Stimulated activated CD4-positive, alpha-beta T cell treated with anti-CD3 and anti-CD28 coated beads, Interleukin-12 subunit alpha, Interleukin-12 subunit beta, amount 100 ng/mL, for 48 hours (primary cell): ENCODE measurements at regions not wholly inside any gene's neighbourhood (a gene's known extent, or its start where the extent isn't known, plus 50 kb on each side); places are given as distances from the start of the nearest gene placed in this dataset.
A peak's percentile ranks its signal among the peaks of the same experiment; 100 is the strongest.
"Not testable (repeated sequence)": the region's sequence is repeated elsewhere in the genome, so short reads cannot be mapped to it uniquely, and the experiment has no call there.

Experiments used
- DNase-seq, 3 donors: peaks; one replicate each; pipeline ENCODE4 v3.0.0-alpha.2; 2020; ENCODE audit warnings: low read depth in 2 of 3, low spot score in 1 of 3

DNA sequence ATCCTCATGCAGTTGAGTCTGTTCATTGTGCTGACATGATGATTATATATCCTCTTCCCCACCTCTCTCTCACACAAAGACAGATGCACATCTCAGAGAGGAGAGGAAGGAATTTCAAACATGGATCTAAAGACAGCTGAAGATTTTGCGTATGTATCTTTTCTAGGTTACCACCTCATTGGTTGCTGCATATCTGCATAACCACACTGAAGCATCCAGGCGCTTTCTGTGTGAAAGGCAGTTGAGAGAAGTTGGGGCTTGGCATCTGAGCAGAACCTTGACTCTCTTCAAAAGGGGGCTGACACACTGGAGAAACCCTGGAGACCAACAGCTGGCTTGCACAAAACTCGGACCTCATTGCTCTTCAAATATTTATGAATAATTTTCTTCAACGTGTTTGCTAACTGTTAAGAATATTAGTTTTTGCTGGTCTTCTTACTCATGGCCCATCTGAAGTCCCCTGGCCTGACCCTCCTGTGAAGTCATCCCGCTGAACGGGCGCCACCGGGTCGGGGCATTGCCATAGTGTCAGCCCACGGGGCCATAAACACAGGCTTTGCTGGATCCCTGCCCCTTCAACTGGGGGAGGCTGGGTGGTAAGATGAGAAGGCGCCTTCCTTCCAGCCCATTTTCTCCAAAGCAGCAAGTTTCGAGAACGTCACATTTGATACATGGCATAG lies 593.2 kb upstream of the CLINT1 start:
- no peak for DNase-seq

DNA sequence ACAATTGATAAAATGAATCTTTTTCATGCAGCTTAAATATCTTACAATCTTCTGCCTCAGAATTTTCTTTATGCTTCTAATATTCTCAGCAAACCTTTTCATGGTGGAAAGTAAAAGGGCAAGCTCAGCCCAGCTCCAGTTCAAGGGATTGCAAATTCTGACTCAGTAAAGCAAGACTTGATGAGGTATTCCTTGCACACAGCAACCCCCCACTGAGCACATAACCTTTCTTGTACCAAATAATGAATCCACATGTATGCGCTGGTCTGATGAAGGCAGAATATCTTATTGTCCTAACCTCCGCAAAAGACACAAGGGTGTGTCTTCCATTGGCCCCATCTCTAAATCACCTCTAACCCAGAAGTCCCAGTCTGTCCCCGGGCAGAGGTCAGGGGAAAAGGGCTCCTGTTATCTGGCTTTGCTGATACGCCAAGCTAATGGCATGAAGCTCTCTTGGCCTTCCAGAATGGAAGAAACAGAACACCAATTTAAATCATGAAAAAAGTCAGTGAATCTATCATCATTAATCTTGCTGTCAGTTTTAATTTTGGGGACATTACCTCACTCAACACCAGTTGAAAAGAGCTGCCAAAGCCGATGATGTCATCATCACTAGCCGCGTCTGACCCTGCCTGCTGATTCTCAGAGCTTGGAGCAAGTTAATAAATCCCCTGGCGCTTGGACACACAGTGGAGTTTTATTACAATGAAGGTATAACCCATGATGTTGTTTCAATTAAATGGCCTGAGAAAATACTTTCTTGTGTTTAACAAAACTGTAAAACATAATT lies 592.5 kb upstream of the CLINT1 start:
- DNase-seq = no peak

DNA sequence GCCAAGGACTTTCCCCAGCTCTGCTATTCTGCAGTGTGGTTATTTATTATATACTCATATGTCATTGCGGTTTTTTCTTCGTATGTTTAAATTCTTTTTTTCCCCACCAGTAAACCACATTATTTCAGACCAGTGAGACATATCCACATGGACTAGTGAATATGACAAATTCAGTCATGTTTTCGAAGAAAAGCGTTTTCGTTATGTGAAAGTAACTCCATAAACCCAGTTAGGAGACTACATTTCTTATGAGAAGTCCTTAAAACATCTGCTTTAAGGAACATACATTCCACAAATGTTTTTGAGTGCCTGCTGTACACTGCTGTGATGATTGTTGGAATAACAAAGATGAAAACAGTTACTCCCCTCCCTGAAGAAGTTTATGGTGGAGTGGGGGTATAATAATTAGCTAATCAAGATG lies 591.8 kb upstream of the CLINT1 start:
- DNase-seq = no peak

DNA sequence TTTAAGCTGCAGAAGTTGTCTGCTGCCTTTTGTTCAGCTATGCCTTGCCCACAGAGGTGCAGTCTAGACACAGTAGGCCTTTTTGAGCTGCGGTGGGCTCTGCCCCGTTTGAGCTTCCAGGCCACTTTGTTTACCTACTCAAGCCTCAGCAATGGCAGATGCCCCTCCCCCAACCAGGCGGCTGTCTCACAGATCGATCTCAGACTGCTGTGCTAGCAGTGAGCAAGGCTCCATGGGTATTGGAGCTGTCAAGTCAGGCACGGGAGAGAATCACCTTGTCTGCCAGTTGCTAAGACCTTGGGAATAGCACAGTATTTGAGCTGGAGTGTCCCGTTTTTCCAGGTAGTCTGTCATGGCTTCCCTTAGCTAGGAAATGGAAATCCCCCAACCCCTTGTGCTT lies 587.8 kb upstream of the CLINT1 start:
- not testable (repeated sequence) for DNase-seq

DNA sequence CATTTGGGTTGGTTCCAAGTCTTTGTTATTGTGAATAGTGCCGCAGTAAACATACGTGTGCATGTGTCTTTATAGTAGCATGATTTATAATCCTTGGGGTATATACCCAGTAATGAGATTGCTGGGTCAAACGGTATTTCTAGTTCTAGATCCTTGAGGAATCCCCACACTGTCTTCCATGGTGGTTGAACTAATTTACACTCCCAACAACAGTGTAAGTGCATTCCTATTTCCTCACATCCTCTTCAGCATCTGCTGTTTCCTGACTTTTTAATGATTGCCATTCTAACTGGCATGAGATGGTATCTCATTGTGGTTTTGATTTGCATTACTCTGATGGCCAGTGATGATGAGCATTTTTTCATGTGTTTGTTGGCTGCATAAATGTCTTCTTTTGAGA lies 580.3 kb upstream of the CLINT1 start:
- DNase-seq = not testable (repeated sequence)

DNA sequence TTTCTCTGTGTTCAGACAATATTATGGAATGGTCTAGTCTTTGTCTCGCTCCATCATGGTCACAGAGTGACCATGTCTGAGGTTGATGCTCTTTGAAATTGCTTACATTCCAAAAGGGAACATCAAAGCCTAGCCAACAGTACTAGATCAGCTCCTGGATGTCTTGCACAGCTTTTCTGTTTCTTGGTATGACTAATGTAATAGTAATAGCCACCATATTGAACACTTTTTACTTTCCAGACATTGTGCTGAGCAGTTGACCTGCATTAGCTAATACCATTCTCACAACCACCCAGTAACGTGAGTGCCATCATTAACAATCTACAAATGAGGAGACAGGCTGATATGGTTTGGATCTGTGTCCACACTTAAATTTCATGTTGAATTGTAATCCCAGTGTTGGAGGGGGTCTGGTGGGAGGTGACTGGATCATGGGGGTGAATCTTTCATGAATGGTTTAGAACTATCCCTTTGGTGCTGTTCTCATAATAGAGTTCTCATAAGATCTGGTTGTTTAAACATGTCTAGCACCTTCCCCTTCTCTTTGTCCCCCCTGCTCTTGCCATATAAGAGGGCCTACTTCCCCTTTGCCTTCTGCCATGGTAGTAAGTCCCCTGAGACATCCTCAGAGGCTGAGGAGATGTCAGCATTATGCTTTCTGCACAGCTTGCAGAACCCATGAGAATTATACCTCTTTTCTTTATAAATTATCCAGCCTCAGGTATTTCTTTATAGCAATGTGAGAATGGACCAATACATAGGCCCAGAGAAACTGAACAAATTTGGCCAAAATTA lies 577.5 kb upstream of the CLINT1 start:
- DNase-seq = no peak

DNA sequence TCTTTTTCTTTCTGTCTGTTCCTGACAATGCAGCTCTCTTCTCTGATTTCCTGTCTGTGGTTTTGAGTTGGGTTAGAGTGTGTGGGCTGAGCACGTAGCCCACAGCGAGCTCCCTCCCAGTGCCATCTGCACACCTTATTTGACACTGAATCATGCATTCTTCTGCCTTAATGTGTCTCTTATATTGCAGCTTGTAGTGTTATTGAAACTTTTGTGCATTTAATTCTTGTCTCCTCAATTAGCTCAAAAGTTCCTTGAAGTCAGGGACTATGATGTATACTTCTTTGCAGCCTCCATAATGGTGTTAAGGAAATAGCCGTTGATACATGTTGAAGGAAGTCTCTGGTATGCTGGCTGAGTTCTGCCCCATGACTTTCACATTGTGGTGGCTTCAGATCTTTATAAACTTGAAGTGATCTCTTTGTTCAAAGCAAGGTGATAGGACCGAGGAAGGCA lies 576.2 kb upstream of the CLINT1 start:
- peak in 2 of 3 donors; percentile 3 to 18 for DNase-seq

DNA sequence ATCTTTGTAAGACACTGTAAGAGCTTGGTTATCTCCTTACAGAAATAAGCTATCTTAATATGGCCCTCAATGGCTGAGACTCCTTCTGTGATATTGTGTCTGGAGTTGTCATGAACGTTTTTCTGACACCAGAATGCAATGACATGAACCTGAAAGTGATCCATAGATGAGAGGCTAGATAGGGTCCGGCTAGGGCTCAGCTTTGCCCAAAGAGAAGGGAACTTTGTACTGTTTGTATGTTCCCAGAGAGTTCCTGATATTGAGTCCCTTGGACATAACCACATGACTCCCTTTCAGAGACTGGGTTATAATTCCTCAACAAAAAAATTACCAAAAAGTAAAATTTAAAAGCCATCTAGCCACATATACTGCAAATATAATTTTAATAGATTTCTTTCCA lies 575.8 kb upstream of the CLINT1 start:
- no peak for DNase-seq

DNA sequence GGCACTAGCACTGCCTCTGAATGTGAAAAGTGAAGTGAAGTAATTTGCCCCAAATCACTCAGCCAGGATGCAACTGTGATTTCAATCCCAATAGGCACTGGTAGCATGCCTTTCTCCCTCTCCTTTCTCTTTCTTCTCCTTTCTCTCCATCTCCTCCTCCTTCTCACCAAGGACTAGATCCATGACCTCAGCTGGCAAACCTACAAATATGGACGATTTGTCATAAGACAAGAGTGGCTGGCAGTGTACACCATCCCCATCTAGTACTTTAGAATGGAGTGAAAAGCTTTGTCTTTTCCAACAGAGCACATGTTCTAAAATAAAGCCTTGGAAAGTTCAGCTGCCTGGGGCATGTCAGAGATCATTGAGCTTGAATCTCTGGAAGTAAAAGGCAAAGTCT lies 574.7 kb upstream of the CLINT1 start:
- DNase-seq = no peak

DNA sequence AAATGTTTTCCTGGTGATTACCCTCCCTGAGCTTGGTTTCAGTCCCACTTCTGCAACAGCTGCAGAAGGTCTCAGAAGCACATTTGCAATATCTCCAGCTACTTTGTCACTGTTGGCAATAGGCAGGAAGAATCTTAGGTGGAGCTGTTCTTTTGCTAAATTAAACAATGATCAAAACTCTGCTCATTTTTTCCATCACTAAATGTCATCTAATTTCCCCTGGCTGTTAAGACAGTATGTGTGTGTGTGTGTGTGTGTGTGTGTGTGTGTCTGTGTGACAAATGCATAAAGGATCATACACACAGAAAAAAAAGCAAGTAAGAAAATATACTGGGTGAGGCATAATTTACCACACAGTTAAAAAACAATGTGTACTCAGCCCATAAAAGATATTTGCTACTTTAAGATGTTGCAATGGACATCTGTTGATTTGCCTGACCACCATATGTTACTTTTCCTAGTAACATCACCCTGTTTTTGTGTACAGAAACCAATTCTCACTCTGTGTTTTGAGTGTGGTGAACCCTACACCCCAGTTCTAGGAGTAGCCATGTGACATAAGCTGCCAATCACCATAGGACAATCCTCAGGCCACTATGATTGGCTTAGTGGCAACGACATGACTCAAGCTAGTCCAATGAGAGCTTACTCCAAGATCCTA lies 572.6 kb upstream of the CLINT1 start:
- DNase-seq = no peak

DNA sequence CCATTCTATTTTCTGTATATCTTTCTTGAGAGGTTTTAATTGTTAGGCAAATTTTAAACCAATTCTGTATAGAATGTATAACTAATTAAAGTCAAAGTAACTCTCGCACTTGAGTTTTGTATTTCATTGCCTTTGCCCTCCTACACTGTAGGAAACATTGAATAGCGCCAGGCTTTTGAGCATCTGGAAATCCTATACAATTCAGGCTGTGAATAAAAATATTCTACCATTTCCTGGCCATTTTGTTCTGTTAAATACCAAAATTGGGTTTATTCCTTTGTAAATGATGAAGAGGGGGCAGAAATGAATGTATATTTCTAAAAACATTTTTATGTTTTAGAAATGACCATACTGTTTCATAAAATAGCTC lies 571.8 kb upstream of the CLINT1 start:
- no peak for DNase-seq

DNA sequence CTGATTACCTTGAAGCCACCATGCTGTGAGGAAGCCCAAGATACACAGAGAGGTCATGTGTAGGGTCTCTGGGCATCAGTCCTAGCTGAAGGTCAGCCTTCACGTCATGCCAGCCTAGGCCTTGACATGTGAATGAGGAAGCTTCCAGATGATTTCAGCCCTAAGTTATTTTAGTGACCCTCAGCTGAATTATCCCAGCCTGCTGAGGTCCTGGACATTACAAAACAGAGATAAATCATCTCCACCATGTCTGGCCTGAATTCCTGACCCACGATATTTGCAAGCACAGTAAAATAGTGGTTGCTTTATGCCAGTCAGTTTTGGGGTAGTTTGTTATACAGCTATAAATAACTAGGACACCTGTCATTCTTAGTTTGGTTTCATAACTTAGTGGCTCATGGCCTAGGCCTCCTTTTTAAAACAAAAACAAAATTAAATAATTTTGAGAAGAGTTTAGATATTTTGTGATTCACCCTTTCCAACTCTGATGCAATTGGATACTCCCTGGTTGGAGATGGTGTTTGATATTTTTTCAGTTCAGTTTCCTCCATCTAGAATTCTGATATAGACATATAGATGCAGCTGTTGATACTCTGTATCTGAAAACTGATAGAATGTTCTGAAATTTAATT lies 571.3 kb upstream of the CLINT1 start:
- DNase-seq = no peak

DNA sequence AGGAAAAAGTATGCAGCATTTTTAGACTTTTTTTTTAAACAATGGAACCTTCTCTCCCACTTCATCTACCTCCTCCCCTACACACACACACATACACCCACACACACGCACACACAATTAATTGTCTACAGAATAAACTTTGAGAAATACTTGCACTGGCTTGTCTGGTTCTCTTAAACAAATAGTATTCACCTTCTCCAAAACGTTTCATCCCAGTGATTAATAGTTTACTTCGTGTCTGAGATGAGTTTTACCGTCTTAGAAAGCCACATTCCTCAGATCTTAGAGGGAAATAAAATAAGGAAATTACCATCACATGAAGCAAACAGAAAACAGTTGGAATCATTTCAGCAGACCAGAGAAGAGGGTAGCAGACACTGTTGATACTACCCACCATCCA lies 570.6 kb upstream of the CLINT1 start:
- DNase-seq = no peak

DNA sequence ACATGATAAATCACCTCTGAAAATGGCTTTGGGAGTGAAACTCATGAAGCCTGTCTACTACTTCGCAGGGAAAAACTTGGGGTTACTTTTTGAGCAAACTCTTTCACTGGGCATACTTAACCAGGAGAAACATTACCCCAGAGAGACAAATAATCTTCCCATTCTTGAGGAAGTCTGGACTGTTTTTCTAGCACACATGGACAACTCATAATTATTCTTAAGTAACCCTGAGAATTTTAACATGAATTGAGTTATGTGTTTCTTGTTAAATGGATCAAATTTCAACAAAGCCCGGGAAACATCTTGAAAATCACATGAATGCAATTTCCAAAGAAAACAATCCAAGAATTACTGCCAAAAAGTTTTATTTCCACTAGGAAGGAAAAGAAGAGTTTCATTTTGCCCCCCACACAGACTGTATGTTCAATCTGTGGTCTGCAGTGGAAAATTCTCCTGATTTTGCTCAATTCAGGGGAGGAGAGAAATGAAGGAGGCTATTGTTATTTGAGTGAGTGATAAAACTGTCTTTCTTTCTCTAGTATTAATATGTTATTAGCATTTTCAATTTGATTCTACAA lies 564.8 kb upstream of the CLINT1 start:
- DNase-seq = no peak

DNA sequence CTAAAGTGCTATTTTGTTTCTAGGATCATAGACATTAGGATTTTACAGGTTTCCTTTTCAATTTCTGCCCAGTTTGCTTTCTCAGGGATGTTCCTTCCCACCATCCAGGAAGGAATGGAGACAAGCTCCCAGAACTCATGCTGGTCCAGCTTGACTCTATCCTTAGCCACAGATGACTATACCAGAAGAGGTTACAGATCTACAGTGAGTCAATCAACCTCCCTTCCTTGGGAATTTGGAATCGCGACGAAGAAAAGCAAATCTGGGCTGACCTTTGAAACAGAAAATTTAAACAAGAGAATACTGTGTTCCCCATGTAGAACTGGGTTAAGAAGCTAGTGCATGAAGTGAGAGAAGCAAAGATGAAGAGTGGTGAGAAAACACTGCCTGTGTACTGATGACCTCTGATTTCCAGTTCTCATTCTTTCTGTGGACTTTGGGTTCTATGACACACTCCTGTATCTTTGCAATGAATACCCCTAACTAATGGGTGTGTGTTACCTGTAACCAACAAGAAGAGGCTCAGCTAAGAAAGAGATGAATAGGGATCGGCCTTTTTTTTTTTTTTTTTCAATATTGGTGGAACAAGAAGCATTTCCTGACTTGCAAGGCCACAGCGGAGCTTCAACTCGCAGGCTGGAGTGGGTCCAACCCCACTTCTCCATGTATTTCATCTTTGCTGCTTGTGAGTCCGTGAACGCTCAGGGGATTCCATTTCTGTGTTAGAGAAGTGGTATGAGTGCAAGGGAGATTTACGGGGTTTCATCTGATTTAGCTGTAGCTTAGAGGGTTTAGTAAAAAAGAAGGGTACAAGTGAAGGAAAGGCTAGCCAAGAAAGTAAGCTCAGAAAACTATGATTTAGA lies 563.9 kb upstream of the CLINT1 start:
- no peak for DNase-seq

DNA sequence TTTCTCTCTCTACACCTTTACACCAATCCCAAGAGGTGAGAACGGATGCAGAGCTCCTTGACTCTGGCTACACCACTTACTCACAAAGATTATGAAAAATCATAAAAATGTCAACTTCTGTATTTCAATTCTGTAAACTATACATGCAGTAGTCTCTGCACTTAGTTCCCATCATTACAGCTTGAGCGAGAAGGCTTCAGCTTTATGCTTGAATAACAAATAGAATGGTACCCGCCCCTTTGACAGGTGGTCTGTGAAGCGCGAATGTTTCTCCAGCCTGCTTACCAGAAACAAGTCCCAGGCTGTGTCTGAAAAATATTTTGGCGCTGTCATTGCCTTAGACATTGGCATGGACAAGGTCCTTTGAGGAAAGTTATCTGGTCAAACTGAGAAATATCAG lies 562.4 kb upstream of the CLINT1 start:
- DNase-seq = no peak

DNA sequence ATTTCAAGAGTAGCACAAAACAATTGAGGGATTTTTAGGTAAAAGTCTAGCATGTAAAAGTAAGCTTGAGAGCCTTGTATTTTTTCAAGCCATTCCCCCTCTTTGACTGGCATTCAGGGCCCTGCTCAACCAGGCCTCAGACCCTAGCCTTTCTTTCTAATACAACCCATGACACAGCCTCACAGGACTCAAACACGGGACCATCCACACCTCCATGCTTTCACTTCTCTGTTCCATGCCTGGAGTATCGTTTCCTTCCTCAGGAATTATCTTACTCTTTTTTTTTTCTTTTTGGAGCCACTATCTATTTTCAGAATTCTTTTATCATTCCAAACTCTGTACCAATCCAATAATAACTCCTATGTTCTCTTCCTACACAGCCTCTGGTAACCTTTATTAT lies 560.2 kb upstream of the CLINT1 start:
- DNase-seq = no peak

DNA sequence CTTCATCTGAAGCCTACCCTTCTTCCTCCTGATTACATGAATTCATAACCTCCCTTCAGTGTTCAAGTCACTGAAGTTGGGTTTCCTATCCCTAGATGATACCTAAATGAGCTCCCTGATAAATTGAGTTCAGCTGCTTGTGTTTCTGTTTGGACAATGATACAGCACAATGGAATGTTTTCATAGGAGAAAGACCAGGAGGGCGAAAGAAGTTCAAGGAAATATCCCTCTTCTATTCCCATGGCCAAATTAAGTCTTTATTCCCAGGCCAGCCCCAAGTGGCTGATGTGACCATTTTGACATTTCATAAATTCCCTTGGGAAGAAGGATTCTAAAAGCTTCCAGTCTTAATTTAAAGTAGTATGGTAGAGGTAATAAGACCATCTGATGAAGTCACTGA lies 555.8 kb upstream of the CLINT1 start:
- no peak for DNase-seq

DNA sequence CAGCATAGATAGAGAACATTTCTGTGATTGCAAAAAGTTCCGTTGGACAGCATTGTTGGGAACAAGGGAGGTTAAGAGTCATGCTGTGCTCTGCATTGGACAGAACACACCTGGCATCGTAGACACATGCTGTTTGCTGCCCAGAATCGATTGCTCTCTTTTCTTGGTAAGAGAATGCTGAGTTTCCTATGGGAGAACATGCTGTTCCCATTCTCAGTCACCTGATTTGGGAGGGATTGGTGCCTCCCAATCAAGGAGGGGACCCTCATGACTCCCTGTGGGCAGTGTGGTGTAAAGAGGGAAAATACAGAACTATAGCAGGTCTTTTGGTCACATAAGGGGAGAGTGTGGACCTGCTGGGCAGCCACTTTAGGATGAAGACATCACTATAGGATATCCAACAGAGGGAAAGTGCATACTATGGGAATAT lies 555.4 kb upstream of the CLINT1 start:
- DNase-seq = no peak
